Activated CD8-positive, alpha-beta memory T cell treated with anti-CD3 and anti-CD28 coated beads, Interleukin-2, amount 10 ng/mL, durations not matched to agents 7 days and 5 days (primary cell): ENCODE measurements at regions not wholly inside any gene's neighbourhood (a gene's known extent, or its start where the extent isn't known, plus 50 kb on each side); places are given as distances from the start of the nearest gene placed in this dataset.

Source experiments
- ATAC-seq: fragments of 150-1000 bp; cut with Tn5 transposase; one replicate; pipeline ENCODE4 v1.10.0; 2021; ENCODE audit warnings: moderate library complexity
- CTCF ChIA-PET: fragments of 350-600 bp; sonication (Branson Sonifier 250); formaldehyde crosslinking; loops from one replicate; lab custom pipeline; 2021; ENCODE audit warnings: antibody characterized with exemption; lab: Charles Lee
- DNase-seq: peaks from one replicate; pipeline ENCODE4 v3.0.0-alpha.2; 2020
- H3K27ac Mint-ChIP-seq: one replicate; pipeline ENCODE4 v1.8.0; 2021; ENCODE audit warnings: mild to moderate bottlenecking, mixed read lengths
- H3K27me3 Mint-ChIP-seq: one replicate; pipeline ENCODE4 v1.8.0; 2021; ENCODE audit warnings: mixed read lengths
- H3K36me3 Mint-ChIP-seq: one replicate; pipeline ENCODE4 v1.8.0; 2021; ENCODE audit warnings: mild to moderate bottlenecking, mixed read lengths
- H3K4me1 Mint-ChIP-seq: one replicate; pipeline ENCODE4 v1.8.0; 2021; ENCODE audit warnings: mixed read lengths
- H3K4me3 Mint-ChIP-seq: one replicate; pipeline ENCODE4 v1.8.0; 2021; ENCODE audit warnings: mild to moderate bottlenecking, moderate library complexity, mixed read lengths
- H3K9me3 Mint-ChIP-seq: one replicate; pipeline ENCODE4 v1.8.0; 2022; ENCODE audit warnings: low read depth, mixed read lengths

DNA sequence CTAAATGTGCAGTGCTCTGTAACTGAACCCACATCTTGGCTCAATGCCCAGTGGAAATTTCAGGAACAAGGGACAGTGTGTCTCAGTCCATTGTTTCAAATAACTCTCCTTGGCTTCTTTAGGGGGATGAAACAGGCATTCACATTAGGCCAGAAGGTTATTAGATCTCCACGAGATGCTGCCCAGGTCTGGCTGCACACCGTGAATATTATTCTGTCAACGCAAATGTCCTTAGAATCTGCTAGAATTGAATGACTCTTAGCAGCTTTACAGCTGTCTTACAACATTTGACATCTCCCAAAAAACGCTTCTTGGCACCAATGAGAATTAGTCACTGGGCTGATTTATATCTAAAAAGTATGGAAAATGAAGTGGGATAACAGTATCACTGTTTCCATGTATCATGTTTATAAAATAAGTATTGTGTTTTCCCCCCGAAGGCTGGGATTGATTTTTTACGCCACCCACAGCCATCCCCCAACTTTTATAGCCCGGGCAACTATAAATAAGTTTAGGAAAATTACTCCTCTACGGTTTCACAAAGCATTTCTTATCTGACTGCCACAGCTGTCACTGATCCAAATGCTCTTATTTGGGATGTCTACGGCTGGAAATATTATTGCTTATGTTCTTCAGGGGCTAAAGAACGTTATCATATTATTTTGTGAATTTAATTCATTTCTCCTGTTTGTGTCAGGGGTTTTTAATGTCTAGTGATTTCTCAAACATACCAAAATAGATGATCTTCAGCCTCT, 559.7 kb upstream of the FAT1 start:
- H3K9me3 Mint-ChIP-seq: peaks cover 16% of the 10 kb centered on the region
- CTCF ChIA-PET: no interaction called here
- no peaks in the 10 kb centered on the region for H3K4me1 Mint-ChIP-seq
- DNase-seq (no peak), ATAC-seq (no peak)
- no peaks in the 10 kb centered on the region for H3K27me3 Mint-ChIP-seq
- H3K36me3 Mint-ChIP-seq: no peaks in the 10 kb centered on the region
- no peak overlapping the region for H3K4me3 Mint-ChIP-seq
- no peak overlapping the region for H3K27ac Mint-ChIP-seq

DNA sequence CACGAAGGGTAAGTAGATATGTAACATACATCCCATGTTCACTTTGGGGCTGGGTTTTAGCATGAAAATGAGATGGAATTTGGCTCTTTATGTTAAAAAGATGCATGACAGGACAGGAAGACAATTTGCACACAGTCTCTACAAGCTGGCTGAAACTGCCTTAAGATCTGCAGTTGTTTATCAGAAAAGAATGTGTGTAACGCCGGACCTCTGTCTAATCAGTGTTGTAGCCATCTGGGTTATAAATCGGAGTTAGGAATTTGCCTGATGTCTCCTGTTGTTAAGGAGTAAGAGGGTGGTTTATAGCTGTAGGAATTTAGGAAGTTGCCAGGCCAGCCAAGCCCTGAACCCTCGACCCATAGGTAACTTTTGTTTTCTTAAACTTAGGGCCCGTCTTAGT, 562.9 kb upstream of the FAT1 start:
- no peak for ATAC-seq

DNA sequence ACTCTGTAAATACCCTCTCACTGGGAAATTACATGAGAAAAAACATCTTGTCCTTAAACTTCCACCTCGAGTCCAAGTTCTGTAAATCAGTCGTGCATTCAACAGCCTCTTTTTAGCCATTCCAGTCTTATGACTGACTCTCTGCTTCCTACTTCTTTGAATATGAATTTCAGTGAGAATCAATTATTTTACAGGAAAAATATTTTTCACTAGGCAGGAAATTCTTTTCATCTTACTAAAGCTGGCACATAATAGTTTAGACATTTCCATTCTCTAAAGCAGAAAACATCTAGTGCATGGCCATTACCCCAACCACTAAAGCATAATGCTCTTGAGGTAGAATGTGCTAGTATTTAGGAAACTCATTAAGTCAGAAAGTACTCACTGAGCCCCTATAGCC, 565.7 kb upstream of the FAT1 start:
- Mint-ChIP-seq H3K27me3 (no peaks in the 10 kb centered on the region), H3K27ac (no peak overlapping the region), H3K9me3 (peaks cover 5% of the 10 kb centered on the region), H3K4me1 (no peaks in the 10 kb centered on the region), H3K36me3 (no peaks in the 10 kb centered on the region), H3K4me3 (no peak overlapping the region)
- no peak for DNase-seq
- ATAC-seq: no peak
- CTCF ChIA-PET: no interaction called here

More for the DNA sequence above, 562.9 kb upstream of the FAT1 start:
- Mint-ChIP-seq H3K9me3 (peaks cover 9% of the 10 kb centered on the region), H3K4me3 (no peak overlapping the region), H3K4me1 (no peaks in the 10 kb centered on the region), H3K27ac (no peak overlapping the region), H3K36me3 (no peaks in the 10 kb centered on the region), H3K27me3 (no peaks in the 10 kb centered on the region)
- CTCF ChIA-PET: no interaction called here
- no peak for DNase-seq

GRCh38 chr4:187294861-187295260, 571.2 kb upstream of the FAT1 start:
- no peaks in the 10 kb centered on the region for H3K36me3 Mint-ChIP-seq
- no peak overlapping the region for H3K4me3 Mint-ChIP-seq
- CTCF ChIA-PET: no interaction called here
- H3K27ac Mint-ChIP-seq: no peak overlapping the region
- DNase-seq (no peak), ATAC-seq (no peak)
- no peaks in the 10 kb centered on the region for H3K27me3 Mint-ChIP-seq
- H3K4me1 Mint-ChIP-seq: no peaks in the 10 kb centered on the region
- peaks cover 19% of the 10 kb centered on the region for H3K9me3 Mint-ChIP-seq

GRCh38 chr4:187301923-187302322, 578.3 kb upstream of the FAT1 start:
- DNase-seq (no peak), ATAC-seq (no peak)
- Mint-ChIP-seq H3K27ac (no peak overlapping the region), H3K9me3 (peaks cover 20% of the 10 kb centered on the region), H3K4me1 (no peaks in the 10 kb centered on the region), H3K4me3 (no peak overlapping the region), H3K36me3 (no peaks in the 10 kb centered on the region), H3K27me3 (no peaks in the 10 kb centered on the region)
- CTCF ChIA-PET: no interaction called here

- no peaks in the 10 kb centered on the region for H3K36me3 Mint-ChIP-seq
- H3K9me3 Mint-ChIP-seq: peaks cover 15% of the 10 kb centered on the region
- no peak overlapping the region for H3K4me3 Mint-ChIP-seq
- DNase-seq: no peak
- no peak overlapping the region for H3K27ac Mint-ChIP-seq
- ATAC-seq: no peak
- CTCF ChIA-PET: no interaction called here
- no peaks in the 10 kb centered on the region for H3K27me3 Mint-ChIP-seq
- no peaks in the 10 kb centered on the region for H3K4me1 Mint-ChIP-seq
These were observed 578.9 kb upstream of the FAT1 start for GRCh38 chr4:187302457-187303150.

DNA sequence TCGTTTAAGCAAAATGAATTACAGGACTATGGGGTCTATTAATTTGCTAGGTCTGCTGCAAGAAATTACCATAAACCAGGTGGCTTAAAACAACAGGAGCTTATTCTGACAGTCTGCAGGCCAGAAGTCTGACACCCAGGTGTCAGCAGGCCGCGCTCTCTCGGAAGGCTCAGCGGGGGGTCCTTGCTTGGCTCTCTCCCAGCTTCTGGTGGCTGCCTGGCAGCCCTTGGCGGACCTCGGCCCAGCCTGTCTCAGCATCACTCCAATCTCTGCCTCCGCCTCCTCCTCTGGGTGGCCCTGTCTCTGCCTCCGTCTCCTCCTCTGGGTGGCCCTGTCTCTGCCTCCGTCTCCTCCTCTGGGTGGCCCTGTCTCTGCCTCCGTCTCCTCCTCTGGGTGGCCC, 580.5 kb upstream of the FAT1 start:
- no peaks in the 10 kb centered on the region for H3K36me3 Mint-ChIP-seq
- no peak overlapping the region for H3K4me3 Mint-ChIP-seq
- H3K9me3 Mint-ChIP-seq: peaks cover 10% of the 10 kb centered on the region
- CTCF ChIA-PET: no interaction called here
- no peaks in the 10 kb centered on the region for H3K4me1 Mint-ChIP-seq
- H3K27ac Mint-ChIP-seq: no peak overlapping the region
- no peaks in the 10 kb centered on the region for H3K27me3 Mint-ChIP-seq
- no peak for DNase-seq
- no peak for ATAC-seq

GRCh38 chr4:187307131-187307530, 583.5 kb upstream of the FAT1 start:
- Mint-ChIP-seq H3K4me1 (no peaks in the 10 kb centered on the region), H3K36me3 (no peaks in the 10 kb centered on the region), H3K27ac (no peak overlapping the region), H3K4me3 (no peak overlapping the region), H3K27me3 (no peaks in the 10 kb centered on the region), H3K9me3 (peaks cover 5% of the 10 kb centered on the region)
- no peak for ATAC-seq
- no peak for DNase-seq
- CTCF ChIA-PET: no interaction called here

DNA sequence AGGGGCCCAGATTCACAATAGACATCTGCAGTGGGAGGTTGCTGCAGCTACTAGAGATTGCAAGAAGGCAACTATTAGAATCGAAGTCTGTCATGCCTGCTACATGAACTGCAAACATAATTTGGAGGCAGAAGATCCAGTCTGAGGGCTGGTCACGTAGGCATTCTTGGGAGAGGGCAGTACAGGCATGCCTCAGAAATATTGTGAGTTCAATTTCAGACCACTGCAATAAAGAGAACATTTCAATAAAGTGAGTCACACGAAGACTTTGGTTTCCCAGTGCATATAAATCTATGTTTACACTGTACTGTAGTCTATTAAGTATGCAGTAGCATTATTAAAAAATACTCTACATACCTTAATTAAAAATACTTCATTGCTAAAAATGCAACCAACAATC, 585.8 kb upstream of the FAT1 start:
- no peak for DNase-seq
- Mint-ChIP-seq H3K4me1 (no peaks in the 10 kb centered on the region), H3K27ac (no peak overlapping the region), H3K9me3 (peaks cover 5% of the 10 kb centered on the region), H3K27me3 (no peaks in the 10 kb centered on the region), H3K4me3 (no peak overlapping the region), H3K36me3 (no peaks in the 10 kb centered on the region)
- ATAC-seq: no peak
- CTCF ChIA-PET: no interaction called here

GRCh38 chr4:187312299-187312698, 588.6 kb upstream of the FAT1 start:
- H3K27ac Mint-ChIP-seq: no peak overlapping the region
- no peaks in the 10 kb centered on the region for H3K27me3 Mint-ChIP-seq
- peaks cover 2% of the 10 kb centered on the region for H3K9me3 Mint-ChIP-seq
- no peaks in the 10 kb centered on the region for H3K36me3 Mint-ChIP-seq
- CTCF ChIA-PET: no interaction called here
- no peaks in the 10 kb centered on the region for H3K4me1 Mint-ChIP-seq
- no peak overlapping the region for H3K4me3 Mint-ChIP-seq
- ATAC-seq: no peak
- no peak for DNase-seq

DNA sequence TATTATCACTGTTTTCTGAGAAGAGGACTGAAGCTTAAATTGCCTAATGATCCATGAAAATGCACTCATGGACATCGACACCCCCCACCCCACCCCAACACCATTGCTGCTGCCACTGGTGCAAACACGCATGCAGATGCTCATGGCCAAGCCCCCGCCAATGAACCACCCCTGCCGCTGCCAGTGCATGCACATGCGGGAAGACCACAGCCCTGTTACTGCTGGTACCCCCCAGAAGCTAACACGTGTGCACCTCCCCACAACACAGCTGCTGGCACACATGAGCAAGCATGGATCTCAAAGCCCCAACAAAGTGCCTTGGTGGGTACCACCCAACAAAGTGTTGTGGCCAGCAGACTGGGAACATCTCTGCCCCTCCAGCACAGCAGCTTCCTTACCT, 594.1 kb upstream of the FAT1 start:
- ATAC-seq (no peak), DNase-seq (no peak)
- Mint-ChIP-seq H3K36me3 (no peaks in the 10 kb centered on the region), H3K4me3 (no peak overlapping the region), H3K9me3 (peaks cover 2% of the 10 kb centered on the region), H3K4me1 (no peaks in the 10 kb centered on the region), H3K27me3 (no peaks in the 10 kb centered on the region), H3K27ac (no peak overlapping the region)
- CTCF ChIA-PET: no interaction called here

GRCh38 chr4:187321711-187322110, 598.1 kb upstream of the FAT1 start:
- H3K4me3 Mint-ChIP-seq: no peak overlapping the region
- no peaks in the 10 kb centered on the region for H3K36me3 Mint-ChIP-seq
- CTCF ChIA-PET: no interaction called here
- H3K27ac Mint-ChIP-seq: no peak overlapping the region
- H3K9me3 Mint-ChIP-seq: peaks cover 2% of the 10 kb centered on the region
- ATAC-seq: no peak
- H3K4me1 Mint-ChIP-seq: no peaks in the 10 kb centered on the region
- H3K27me3 Mint-ChIP-seq: no peaks in the 10 kb centered on the region
- DNase-seq: no peak

DNA sequence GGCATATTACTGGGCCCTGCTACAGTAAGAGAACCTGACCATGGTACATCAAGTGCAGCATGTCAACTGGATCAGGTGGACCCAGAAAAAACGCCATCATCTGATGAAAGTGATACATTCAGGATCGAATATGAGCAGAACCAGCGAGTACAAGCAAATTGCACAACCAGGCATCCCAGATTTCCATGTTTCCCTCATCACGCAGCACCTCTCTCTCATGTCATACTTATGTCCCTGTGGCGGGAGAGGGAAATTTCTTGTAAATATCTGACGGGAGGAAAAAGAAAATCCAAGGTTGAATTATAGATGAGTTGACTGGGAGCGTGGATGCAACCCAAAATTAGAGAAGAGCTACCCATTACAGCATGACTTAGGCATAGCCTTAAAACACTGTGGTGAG, 608.5 kb upstream of the FAT1 start:
- ATAC-seq: no peak
- no peaks in the 10 kb centered on the region for H3K36me3 Mint-ChIP-seq
- H3K27me3 Mint-ChIP-seq: no peaks in the 10 kb centered on the region
- H3K4me1 Mint-ChIP-seq: no peaks in the 10 kb centered on the region
- DNase-seq: no peak
- H3K27ac Mint-ChIP-seq: no peak overlapping the region
- CTCF ChIA-PET: no interaction called here
- no peak overlapping the region for H3K4me3 Mint-ChIP-seq
- peaks cover 5% of the 10 kb centered on the region for H3K9me3 Mint-ChIP-seq

- no peak overlapping the region for H3K27ac Mint-ChIP-seq
- H3K4me3 Mint-ChIP-seq: no peak overlapping the region
- no peaks in the 10 kb centered on the region for H3K27me3 Mint-ChIP-seq
- H3K36me3 Mint-ChIP-seq: no peaks in the 10 kb centered on the region
- CTCF ChIA-PET: no interaction called here
- peaks cover 5% of the 10 kb centered on the region for H3K9me3 Mint-ChIP-seq
- no peak for DNase-seq
- H3K4me1 Mint-ChIP-seq: no peaks in the 10 kb centered on the region
- no peak for ATAC-seq
These were observed 609.5 kb upstream of the FAT1 start for GRCh38 chr4:187333151-187333550.
